Neural cell (in vitro differentiated cells): ENCODE measurements at regions not wholly inside any gene's neighbourhood (a gene's known extent, or its start where the extent isn't known, plus 50 kb on each side); places are given as distances from the start of the nearest gene placed in this dataset.

Source experiments
- H2AFZ ChIP-seq: fragments of 200-600, 300-800 bp; sonication (generic), shearing (Covaris generic); 2 replicates; pipeline ENCODE4 v1.6.0; 2014; ENCODE audit warnings: low read depth, mild to moderate bottlenecking, antibody characterized with exemption, low read length, moderate library complexity
- H3F3A ChIP-seq: fragments of 200-600 bp; shearing (Covaris generic); 2 replicates; pipeline ENCODE4 v1.6.1; 2016; ENCODE audit warnings: mild to moderate bottlenecking, moderate library complexity, mixed read lengths, antibody characterized with exemption, low read length; ENCODE audit not compliant: insufficient read depth, poor library complexity, severe bottlenecking
- H3K27ac ChIP-seq: fragments of 200-600, 300-800 bp; sonication (generic), shearing (Covaris generic); 2 replicates; pipeline ENCODE4 v1.5.1; 2014; ENCODE audit warnings: mild to moderate bottlenecking, low read length, moderate library complexity
- H3K27me3 ChIP-seq: fragments of 300-800, 200-600 bp; sonication (generic), shearing (Covaris generic); 2 replicates; pipeline ENCODE4 v1.6.0; 2014; ENCODE audit warnings: mild to moderate bottlenecking, low read depth, low read length, moderate library complexity; ENCODE audit not compliant: insufficient read depth
- H3K36me3 ChIP-seq: fragments of 300-800, 200-600 bp; sonication (generic), shearing (Covaris generic); 2 replicates; pipeline ENCODE4 v1.5.1; 2014; ENCODE audit warnings: mild to moderate bottlenecking, antibody characterized with exemption, low read length, moderate library complexity; ENCODE audit not compliant: insufficient read depth
- H3K4me2 ChIP-seq: fragments of 300-800, 200-600 bp; sonication (generic), shearing (Covaris generic); 2 replicates; pipeline ENCODE4 v1.6.0; 2014; ENCODE audit warnings: mild to moderate bottlenecking, low read length
- H3K4me3 ChIP-seq: fragments of 300-800, 200-600 bp; sonication (generic), shearing (Covaris generic); 2 replicates; pipeline ENCODE4 v1.5.1; 2014; ENCODE audit warnings: mild to moderate bottlenecking, low read length, moderate library complexity
- H3K79me2 ChIP-seq: fragments of 200-600 bp; shearing (Covaris generic); replicated peaks from 2 replicates; pipeline ENCODE4 v1.6.0; 2014; ENCODE audit warnings: mild to moderate bottlenecking, low read length, moderate library complexity; ENCODE audit not compliant: insufficient read depth
- H3K9ac ChIP-seq: fragments of 300-800, 200-600 bp; sonication (generic), shearing (Covaris generic); 2 replicates; pipeline ENCODE4 v1.6.1; 2016; ENCODE audit warnings: mild to moderate bottlenecking, low read length, mixed read lengths
- H3K9me2 ChIP-seq: fragments of 200-600 bp; shearing (Covaris generic); 2 replicates; pipeline ENCODE4 v1.6.1; 2016; ENCODE audit warnings: mild to moderate bottlenecking, low read length, mixed read lengths; ENCODE audit not compliant: insufficient read depth
- H3K9me3 ChIP-seq: fragments of 200-600, 300-800 bp; sonication (generic), shearing (Covaris generic); 2 replicates; pipeline ENCODE4 v1.6.1; 2016; ENCODE audit warnings: mild to moderate bottlenecking, mixed run types, low read length, moderate library complexity, mixed read lengths
- H4K20me1 ChIP-seq: fragments of 200-600 bp; shearing (Covaris generic); 2 replicates; pipeline ENCODE4 v1.6.1; 2016; ENCODE audit warnings: mild to moderate bottlenecking, mixed run types; ENCODE audit not compliant: insufficient read depth
- CTCF ChIP-seq: fragments of 450-650 bp; IDR thresholded peaks from 2 replicates; pipeline ENCODE4 v1.5.1; 2014; ENCODE audit warnings: antibody characterized with exemption, mild to moderate bottlenecking, moderate library complexity; ENCODE audit not compliant: poor library complexity, severe bottlenecking
- EZH2 ChIP-seq: fragments of 200-600, 300-800 bp; shearing (Covaris generic), sonication (generic); IDR thresholded peaks from 2 replicates; pipeline ENCODE4 v1.6.1; 2014; ENCODE audit warnings: antibody characterized with exemption, low read length, borderline replicate concordance, mild to moderate bottlenecking; ENCODE audit not compliant: insufficient read depth, poor library complexity, severe bottlenecking
- MXI1 ChIP-seq: fragments of 450-650 bp; conservative IDR thresholded peaks from 2 replicates; pipeline ENCODE4 v1.6.1; 2014; ENCODE audit warnings: antibody characterized with exemption, mild to moderate bottlenecking; ENCODE audit not compliant: poor library complexity, severe bottlenecking
- POLR2AphosphoS5 ChIP-seq: IDR thresholded peaks from 2 replicates; pipeline ENCODE4 v1.6.1; 2012
- RAD21 ChIP-seq: fragments of 450-650 bp; conservative IDR thresholded peaks from 2 replicates; pipeline ENCODE4 v1.6.1; 2014; ENCODE audit warnings: antibody characterized with exemption, mild to moderate bottlenecking, moderate library complexity
- SMC3 ChIP-seq: fragments of 450-650 bp; conservative IDR thresholded peaks from 2 replicates; pipeline ENCODE4 v1.6.1; 2014; ENCODE audit warnings: antibody characterized with exemption, mild to moderate bottlenecking, moderate library complexity; ENCODE audit not compliant: poor library complexity
- TAF1 ChIP-seq: IDR thresholded peaks from 2 replicates; pipeline ENCODE4 v1.6.1; 2012; ENCODE audit warnings: low read depth
- TF ChIP-seq, protein P1 (sequence below): IDR thresholded peaks from 2 replicates; pipeline ENCODE4 v1.6.1; 2012; ENCODE audit warnings: borderline replicate concordance

DNA sequence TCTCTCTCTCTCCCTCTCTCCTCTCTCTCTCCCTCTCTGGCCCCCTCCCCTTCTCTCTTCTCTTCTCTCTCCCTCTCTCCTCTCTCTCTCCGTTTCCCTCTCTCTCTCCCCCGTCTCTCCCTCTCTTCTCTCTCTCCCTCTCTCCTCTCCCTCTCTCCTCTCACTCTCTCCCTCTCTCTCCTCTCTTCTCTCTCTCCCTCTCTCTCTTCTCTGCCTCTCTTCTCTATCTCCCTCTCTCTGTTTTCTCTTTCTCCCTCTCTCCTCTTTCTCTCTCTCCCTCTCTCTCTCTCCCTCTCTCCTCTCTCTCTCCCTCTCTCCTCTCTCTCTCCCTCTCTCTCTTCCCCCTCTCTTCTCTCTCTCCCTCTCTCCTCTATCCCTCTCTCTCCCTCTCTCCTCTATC, 98.3 kb upstream of the FGF3 start:
- peaks cover 9% of the 10 kb centered on the region for H3K27me3 ChIP-seq
- TF ChIP-seq MXI1, result no peak
- no peak for TF ChIP-seq CTCF
- TF ChIP-seq, protein P1, sequence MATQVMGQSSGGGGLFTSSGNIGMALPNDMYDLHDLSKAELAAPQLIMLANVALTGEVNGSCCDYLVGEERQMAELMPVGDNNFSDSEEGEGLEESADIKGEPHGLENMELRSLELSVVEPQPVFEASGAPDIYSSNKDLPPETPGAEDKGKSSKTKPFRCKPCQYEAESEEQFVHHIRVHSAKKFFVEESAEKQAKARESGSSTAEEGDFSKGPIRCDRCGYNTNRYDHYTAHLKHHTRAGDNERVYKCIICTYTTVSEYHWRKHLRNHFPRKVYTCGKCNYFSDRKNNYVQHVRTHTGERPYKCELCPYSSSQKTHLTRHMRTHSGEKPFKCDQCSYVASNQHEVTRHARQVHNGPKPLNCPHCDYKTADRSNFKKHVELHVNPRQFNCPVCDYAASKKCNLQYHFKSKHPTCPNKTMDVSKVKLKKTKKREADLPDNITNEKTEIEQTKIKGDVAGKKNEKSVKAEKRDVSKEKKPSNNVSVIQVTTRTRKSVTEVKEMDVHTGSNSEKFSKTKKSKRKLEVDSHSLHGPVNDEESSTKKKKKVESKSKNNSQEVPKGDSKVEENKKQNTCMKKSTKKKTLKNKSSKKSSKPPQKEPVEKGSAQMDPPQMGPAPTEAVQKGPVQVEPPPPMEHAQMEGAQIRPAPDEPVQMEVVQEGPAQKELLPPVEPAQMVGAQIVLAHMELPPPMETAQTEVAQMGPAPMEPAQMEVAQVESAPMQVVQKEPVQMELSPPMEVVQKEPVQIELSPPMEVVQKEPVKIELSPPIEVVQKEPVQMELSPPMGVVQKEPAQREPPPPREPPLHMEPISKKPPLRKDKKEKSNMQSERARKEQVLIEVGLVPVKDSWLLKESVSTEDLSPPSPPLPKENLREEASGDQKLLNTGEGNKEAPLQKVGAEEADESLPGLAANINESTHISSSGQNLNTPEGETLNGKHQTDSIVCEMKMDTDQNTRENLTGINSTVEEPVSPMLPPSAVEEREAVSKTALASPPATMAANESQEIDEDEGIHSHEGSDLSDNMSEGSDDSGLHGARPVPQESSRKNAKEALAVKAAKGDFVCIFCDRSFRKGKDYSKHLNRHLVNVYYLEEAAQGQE, result no peak
- no peak for TF ChIP-seq SMC3
- TF ChIP-seq TAF1, result no peak
- no peak for TF ChIP-seq EZH2
- no peak overlapping the region for H3K9ac ChIP-seq
- H3K27ac ChIP-seq, result no peak overlapping the region
- no peak overlapping the region for H2AFZ ChIP-seq
- no peaks in the 10 kb centered on the region for H3K36me3 ChIP-seq
- H3K4me3 ChIP-seq, result no peak overlapping the region
- no peaks in the 10 kb centered on the region for H3K9me2 ChIP-seq
- no peaks in the 10 kb centered on the region for H4K20me1 ChIP-seq
- H3K79me2 ChIP-seq, result no peaks in the 10 kb centered on the region
- no peak overlapping the region for H3K4me2 ChIP-seq
- H3K9me3 ChIP-seq, result no peaks in the 10 kb centered on the region
- H3F3A ChIP-seq, result no peaks in the 10 kb centered on the region

DNA sequence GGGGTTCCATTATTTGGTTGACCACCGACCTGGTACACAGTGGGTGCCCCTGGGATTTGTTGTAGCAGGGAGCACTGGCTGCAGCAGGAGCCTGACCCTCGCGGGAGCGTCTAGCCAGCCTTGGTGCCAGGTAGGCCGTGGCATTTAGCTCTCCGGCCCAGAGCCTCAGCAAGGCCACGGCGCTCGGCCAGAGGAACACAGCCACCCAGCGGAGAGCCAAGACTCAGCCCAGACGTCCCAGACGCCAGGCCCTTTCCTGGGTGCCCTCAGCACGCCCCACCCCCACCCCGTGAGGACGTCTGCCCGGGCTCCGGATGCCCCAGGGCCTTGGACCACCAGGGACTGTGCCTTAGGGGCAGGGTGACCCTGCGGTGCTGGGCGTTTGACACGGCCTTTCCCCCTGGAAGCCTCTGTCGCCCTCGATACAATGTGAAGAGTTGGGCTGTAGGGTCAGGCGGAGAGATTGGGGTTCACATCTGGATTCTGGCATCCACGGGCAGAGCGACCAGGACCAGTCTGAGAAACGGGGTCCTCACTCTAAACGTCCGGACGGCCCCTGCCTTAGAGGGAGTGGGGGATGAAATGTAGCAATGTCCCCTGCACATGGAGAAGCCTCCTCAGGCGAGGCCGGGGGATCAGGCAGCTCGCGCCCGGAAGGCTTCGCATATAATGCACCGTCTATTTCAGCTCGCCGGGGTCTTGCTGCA, 99.2 kb upstream of the FGF3 start:
- Histone ChIP-seq H3K36me3 (no peaks in the 10 kb centered on the region), H3K27me3 (peaks cover 9% of the 10 kb centered on the region), H3K9me3 (no peaks in the 10 kb centered on the region), H3K9ac (no peak overlapping the region), H3K4me2 (no peak overlapping the region), H3K4me3 (no peak overlapping the region), H3K27ac (no peak overlapping the region), H3F3A (no peaks in the 10 kb centered on the region), H3K9me2 (no peaks in the 10 kb centered on the region), H4K20me1 (no peaks in the 10 kb centered on the region), H3K79me2 (no peaks in the 10 kb centered on the region), H2AFZ (no peak overlapping the region)
- TF ChIP-seq POLR2AphosphoS5 (no peak), RAD21 (no peak)
- TF ChIP-seq, protein P1, result no peak
